HEK293T (cell line): ENCODE measurements at regions not wholly inside any gene's neighbourhood (a gene's known extent, or its start where the extent isn't known, plus 50 kb on each side); places are given as distances from the start of the nearest gene placed in this dataset.

ENCODE experiments used
- CTCF ChIA-PET: fragments of 350-600 bp; formaldehyde crosslinking; extraction: SDS; loops from one replicate; lab custom pipeline; 2021; ENCODE audit warnings: antibody characterized with exemption, inconsistent platforms; lab: Yijun Ruan, JAX
- POLR2A ChIA-PET: fragments of 350-600 bp; formaldehyde crosslinking; extraction: SDS; loops from one replicate; lab custom pipeline; 2020; ENCODE audit warnings: antibody characterized with exemption, inconsistent platforms; lab: Yijun Ruan, JAX
- DNase-seq: peaks from one replicate; pipeline ENCODE4 v3.0.0; 2012; ENCODE audit warnings: mixed read lengths; ENCODE audit errors: extremely low spot score
- ARNT ChIP-seq: fragments of 450-650 bp; IDR thresholded peaks from 2 replicates; pipeline ENCODE4 v1.6.1; 2017; ENCODE audit warnings: mild to moderate bottlenecking
- BHLHE40 ChIP-seq: fragments of 450-650 bp; IDR thresholded peaks from 2 replicates; pipeline ENCODE4 v1.6.1; 2016; ENCODE audit warnings: mild to moderate bottlenecking, moderate library complexity, borderline replicate concordance
- CTBP1 ChIP-seq: fragments of 450-650 bp; IDR thresholded peaks from 2 replicates; pipeline ENCODE4 v1.6.1; 2016; ENCODE audit warnings: borderline replicate concordance
- ELF4 ChIP-seq: fragments of 450-650 bp; IDR thresholded peaks from 2 replicates; pipeline ENCODE4 v1.6.1; 2017; ENCODE audit warnings: antibody characterized with exemption
- FOXA1 ChIP-seq: fragments of 450-650 bp; IDR thresholded peaks from 2 replicates; pipeline ENCODE4 v1.6.1; 2016; ENCODE audit warnings: mild to moderate bottlenecking
- FOXK2 ChIP-seq: fragments of 450-650 bp; IDR thresholded peaks from 2 replicates; pipeline ENCODE4 v1.6.1; 2016; ENCODE audit warnings: mild to moderate bottlenecking
- FOXM1 ChIP-seq: fragments of 450-650 bp; IDR thresholded peaks from 2 replicates; pipeline ENCODE4 v1.6.1; 2017; ENCODE audit warnings: mild to moderate bottlenecking, borderline replicate concordance
- HDGF ChIP-seq: fragments of 450-650 bp; IDR thresholded peaks from 2 replicates; pipeline ENCODE4 v1.6.1; 2017; ENCODE audit warnings: antibody characterized with exemption, borderline replicate concordance
- L3MBTL2 ChIP-seq: fragments of 450-650 bp; conservative IDR thresholded peaks from 2 replicates; pipeline ENCODE4 v1.6.1; 2016; ENCODE audit warnings: mild to moderate bottlenecking
- LEF1 ChIP-seq: fragments of 450-650 bp; IDR thresholded peaks from 2 replicates; pipeline ENCODE4 v1.6.1; 2017; ENCODE audit warnings: mild to moderate bottlenecking, borderline replicate concordance
- NFRKB ChIP-seq: fragments of 450-650 bp; IDR thresholded peaks from 2 replicates; pipeline ENCODE4 v1.6.1; 2016; ENCODE audit warnings: mild to moderate bottlenecking, moderate library complexity
- SP1 ChIP-seq: fragments of 450-650 bp; IDR thresholded peaks from 2 replicates; pipeline ENCODE4 v1.6.1; 2017
- SUZ12 ChIP-seq: fragments of 450-650 bp; IDR thresholded peaks from 2 replicates; pipeline ENCODE4 v1.6.1; 2016; ENCODE audit warnings: mild to moderate bottlenecking
- TARDBP ChIP-seq: fragments of 450-650 bp; IDR thresholded peaks from 2 replicates; pipeline ENCODE4 v1.6.1; 2016
- ZNF384 ChIP-seq: fragments of 450-650 bp; IDR thresholded peaks from 2 replicates; pipeline ENCODE4 v1.6.1; 2016
- TF ChIP-seq, protein P1 (sequence below): fragments of 450-650 bp; IDR thresholded peaks from 2 replicates; pipeline ENCODE4 v1.6.1; 2016

- POLR2A ChIA-PET: no interaction called here
- no peak for TF ChIP-seq NFRKB
- DNase-seq: no peak
- CTCF ChIA-PET: no interaction called here
These were observed 424.9 kb upstream of the AUTS2 start for GRCh38 chr7:69173341-69173740.

DNA sequence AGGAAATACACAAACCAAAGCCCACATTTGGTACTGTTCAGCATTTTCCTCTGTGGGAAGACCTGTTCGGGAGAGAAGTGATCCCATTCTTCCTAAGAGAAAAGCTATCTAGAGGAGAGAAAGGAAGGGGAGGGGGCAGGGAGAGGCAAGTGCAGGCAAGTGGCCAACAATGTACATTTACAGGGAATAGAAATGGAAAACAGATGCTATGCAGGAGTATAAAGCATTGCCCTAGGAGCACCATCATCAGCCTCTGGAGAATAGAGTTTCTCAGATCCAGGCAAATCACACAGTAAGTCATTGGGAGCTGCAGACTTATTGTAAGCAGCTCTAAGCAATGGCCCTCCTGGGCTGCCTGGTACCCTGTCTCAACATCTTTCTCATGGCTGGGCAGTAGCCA, 424.4 kb upstream of the AUTS2 start:
- POLR2A ChIA-PET: no interaction called here
- TF ChIP-seq LEF1: no peak
- no peak for TF ChIP-seq NFRKB
- no peak for TF ChIP-seq TARDBP
- TF ChIP-seq, protein P1, sequence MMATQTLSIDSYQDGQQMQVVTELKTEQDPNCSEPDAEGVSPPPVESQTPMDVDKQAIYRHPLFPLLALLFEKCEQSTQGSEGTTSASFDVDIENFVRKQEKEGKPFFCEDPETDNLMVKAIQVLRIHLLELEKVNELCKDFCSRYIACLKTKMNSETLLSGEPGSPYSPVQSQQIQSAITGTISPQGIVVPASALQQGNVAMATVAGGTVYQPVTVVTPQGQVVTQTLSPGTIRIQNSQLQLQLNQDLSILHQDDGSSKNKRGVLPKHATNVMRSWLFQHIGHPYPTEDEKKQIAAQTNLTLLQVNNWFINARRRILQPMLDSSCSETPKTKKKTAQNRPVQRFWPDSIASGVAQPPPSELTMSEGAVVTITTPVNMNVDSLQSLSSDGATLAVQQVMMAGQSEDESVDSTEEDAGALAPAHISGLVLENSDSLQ: no peak
- TF ChIP-seq ELF4: no peak
- TF ChIP-seq ZNF384: no peak
- no peak for TF ChIP-seq FOXM1
- TF ChIP-seq SP1: no peak
- no peak for TF ChIP-seq FOXA1
- TF ChIP-seq SUZ12: no peak
- CTCF ChIA-PET: interaction anchor here (0.8 kb wide), 1 partner anchor 953 kb away, joined by 3 read pairs; no protein-coding TSS in a partner anchor
- DNase-seq: no peak

- ChIA-PET POLR2A (no interaction called here), CTCF (interaction anchor here (0.7 kb wide), 1 partner anchor 313 kb away, joined by 3 read pairs; no protein-coding TSS in a partner anchor)
- TF ChIP-seq, protein P1: no peak
- TF ChIP-seq HDGF: no peak
- TF ChIP-seq TARDBP: no peak
- no peak for TF ChIP-seq CTBP1
- no peak for TF ChIP-seq FOXM1
- no peak for TF ChIP-seq ZNF384
- TF ChIP-seq FOXK2: no peak
- no peak for TF ChIP-seq L3MBTL2
- no peak for TF ChIP-seq FOXA1
- no peak for TF ChIP-seq NFRKB
- TF ChIP-seq ARNT: no peak
- TF ChIP-seq LEF1: no peak
- DNase-seq: no peak
These were observed 421.4 kb upstream of the AUTS2 start for GRCh38 chr7:69176841-69177240.

- DNase-seq: no peak
These were observed 420.8 kb upstream of the AUTS2 start for GRCh38 chr7:69177461-69177861.

GRCh38 chr7:69177941-69178494, 420.3 kb upstream of the AUTS2 start:
- CTCF ChIA-PET: no interaction called here
- POLR2A ChIA-PET: no interaction called here
- DNase-seq: no peak
- TF ChIP-seq, protein P1: no peak
- TF ChIP-seq ARNT: no peak
- TF ChIP-seq FOXA1: no peak
- TF ChIP-seq ZNF384: no peak

More at GRCh38 chr7:69177461-69177861, 420.8 kb upstream of the AUTS2 start:
- CTCF ChIA-PET: no interaction called here
- POLR2A ChIA-PET: no interaction called here
- no peak for TF ChIP-seq FOXK2
- no peak for TF ChIP-seq FOXA1
- no peak for TF ChIP-seq NFRKB
- TF ChIP-seq ARNT: no peak
- TF ChIP-seq SP1: no peak
- TF ChIP-seq LEF1: no peak

DNA sequence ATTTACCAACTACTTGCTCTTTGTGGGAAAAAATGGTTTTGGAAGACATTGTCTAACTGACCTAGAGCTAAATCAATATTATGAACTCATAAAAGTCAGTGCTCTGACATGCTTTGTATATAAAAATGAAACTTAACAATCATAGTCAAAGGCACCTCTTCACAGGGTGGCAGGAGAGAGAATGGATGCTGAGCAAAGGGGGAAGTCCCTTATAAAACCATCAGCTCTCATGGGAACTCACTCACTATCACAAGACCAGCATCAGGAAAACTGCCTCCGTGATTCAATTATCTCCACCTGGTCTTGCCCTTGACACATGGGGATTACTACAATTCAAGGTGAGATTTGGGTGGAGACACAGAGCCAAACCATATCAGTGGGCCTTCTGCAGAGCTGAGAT, 417.6 kb upstream of the AUTS2 start:
- DNase-seq: no peak
- TF ChIP-seq FOXK2: no peak
- TF ChIP-seq ZNF384: no peak
- TF ChIP-seq FOXM1: no peak
- TF ChIP-seq SP1: no peak
- no peak for TF ChIP-seq BHLHE40
- TF ChIP-seq CTBP1: no peak
- no peak for TF ChIP-seq HDGF
- no peak for TF ChIP-seq SUZ12
- TF ChIP-seq NFRKB: no peak
- no peak for TF ChIP-seq FOXA1
- TF ChIP-seq, protein P1: no peak
- no peak for TF ChIP-seq TARDBP
- ChIA-PET POLR2A (no interaction called here), CTCF (no interaction called here)
